HG03460 (cell line): ENCODE measurements at regions not wholly inside any gene's neighbourhood (a gene's known extent, or its start where the extent isn't known, plus 50 kb on each side); places are given as distances from the start of the nearest gene placed in this dataset.

Source experiments
- ATAC-seq: cut with Tn5 transposase; IDR thresholded peaks from one replicate; pipeline ENCODE4 v1.9.1; 2021; ENCODE audit not compliant: unreplicated experiment

DNA sequence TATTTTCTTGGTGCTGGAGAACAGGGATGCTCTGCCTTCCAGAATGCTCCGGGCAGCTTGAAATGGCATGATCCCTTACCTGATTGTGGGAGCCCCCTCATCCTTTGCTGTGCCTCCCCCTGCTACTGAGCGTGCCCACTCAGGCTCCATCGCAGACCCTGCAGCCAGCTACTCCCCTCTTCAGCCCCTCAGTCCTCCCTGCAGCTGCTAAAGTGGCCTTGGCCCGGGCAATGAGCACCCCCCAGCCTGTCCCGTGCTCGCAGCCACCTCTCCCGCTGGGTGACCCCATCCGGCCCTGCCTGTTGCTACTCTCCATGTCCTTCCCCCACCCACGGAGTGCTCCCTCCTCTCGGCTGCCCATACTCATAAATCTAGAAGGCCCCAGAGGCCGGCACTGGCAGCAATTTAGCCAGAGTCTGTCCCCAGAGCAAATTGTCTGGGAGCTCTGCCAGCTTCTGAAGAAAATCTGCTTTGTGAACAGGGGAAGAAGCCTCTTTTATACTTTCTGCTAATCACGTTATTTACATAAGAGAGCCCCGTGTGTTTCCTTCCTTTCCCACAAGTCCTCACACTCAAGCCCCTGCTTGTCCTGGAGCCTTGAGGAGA, 143.7 kb upstream of the FRMD6 start:
- ATAC-seq, result no peak

- no peak for ATAC-seq
Measured at GRCh38 chr14:51511265-51511664, 140.4 kb upstream of the FRMD6 start.

GRCh38 chr14:51512316-51512715, 139.4 kb upstream of the FRMD6 start:
- no peak for ATAC-seq

GRCh38 chr14:51513281-51513680, 138.4 kb upstream of the FRMD6 start:
- ATAC-seq, result no peak

- ATAC-seq, result no peak
Measured at GRCh38 chr14:51513933-51514332, 137.8 kb upstream of the FRMD6 start.

GRCh38 chr14:51515611-51516010, 136.1 kb upstream of the FRMD6 start:
- ATAC-seq, result no peak

GRCh38 chr14:51516706-51517395, 134.9 kb upstream of the FRMD6 start:
- ATAC-seq, result no peak

DNA sequence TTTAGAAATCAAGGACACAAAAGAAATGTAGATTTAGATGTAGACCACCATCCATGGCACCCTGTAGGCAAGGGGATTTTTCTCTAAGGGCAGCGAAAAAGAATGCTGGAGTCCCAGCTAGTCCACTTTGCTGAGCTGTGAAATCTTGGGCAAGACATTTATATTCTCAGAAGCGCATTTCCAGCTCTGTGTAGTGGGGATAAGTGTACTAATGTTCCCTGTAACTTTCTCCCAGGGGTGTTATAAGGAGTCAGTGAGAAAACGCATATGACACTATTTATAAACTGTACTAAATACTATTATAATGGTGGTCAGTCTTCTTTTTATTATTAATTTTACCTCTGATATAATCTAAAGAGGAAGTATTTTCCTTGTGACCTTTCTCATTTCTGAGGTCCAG, 133.4 kb upstream of the FRMD6 start:
- ATAC-seq, result no peak

- ATAC-seq, result no peak
Measured at GRCh38 chr14:51518711-51519110, 133.0 kb upstream of the FRMD6 start.

DNA sequence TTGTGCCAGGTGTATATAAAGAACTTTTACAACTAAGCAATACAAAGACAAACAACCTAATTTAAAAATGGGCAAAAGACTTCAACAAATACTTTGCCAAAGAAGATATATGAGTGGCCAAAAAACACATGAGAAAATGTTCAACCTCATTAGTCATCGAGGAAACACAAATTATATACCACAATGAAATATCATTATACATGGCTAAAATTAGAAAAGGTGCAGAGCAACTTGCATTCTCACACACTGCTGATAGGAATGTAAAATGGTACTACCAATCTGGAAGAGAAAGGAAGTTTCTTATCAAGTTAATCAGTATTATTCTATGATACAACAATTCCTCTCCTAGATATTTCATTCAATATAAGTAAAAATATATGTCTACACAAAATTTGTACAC, 131.6 kb upstream of the FRMD6 start:
- ATAC-seq, result no peak

- no peak for ATAC-seq
Measured at GRCh38 chr14:51521764-51522163, 129.9 kb upstream of the FRMD6 start.

DNA sequence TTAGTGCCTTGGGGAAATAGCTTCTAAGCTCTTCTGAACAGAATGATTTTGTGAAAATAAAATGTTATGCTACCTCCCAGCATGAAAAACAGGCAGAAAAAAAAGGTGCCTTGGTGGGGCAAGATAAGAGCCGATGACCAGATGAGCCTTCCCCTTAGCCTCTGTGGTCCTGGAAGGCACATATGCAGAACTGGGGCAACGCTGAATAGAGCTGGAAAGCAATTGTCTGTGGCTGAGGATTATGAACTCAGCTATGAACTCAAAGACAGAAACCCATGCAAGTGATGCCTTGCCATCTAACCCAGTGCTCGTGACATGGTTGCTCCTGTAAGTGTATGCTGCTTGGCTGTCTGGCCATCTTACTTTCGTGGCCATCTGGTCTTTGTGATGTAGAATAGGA, 128.5 kb upstream of the FRMD6 start:
- ATAC-seq, result no peak

DNA sequence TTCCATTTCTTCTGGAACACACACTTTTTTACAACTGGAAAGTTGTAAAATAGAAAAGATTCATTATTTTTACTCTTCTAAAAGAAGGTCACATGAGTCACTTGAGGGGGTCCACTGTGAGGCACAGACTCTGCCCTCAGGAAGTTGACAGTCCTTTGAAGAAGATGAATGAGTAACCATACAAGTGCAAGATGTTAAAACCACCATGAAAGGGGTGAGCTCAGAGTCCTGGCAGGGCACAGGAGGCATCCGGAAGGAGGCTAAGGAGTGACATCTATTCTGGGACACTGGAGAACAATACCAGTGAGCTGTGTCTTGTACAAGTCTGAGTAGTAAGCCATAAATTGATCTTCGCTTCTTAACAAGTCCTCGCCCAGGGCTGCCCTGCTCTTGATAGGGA, 126.0 kb upstream of the FRMD6 start:
- ATAC-seq, result no peak

- no peak for ATAC-seq
Measured at GRCh38 chr14:51527073-51527472, 124.6 kb upstream of the FRMD6 start.

DNA sequence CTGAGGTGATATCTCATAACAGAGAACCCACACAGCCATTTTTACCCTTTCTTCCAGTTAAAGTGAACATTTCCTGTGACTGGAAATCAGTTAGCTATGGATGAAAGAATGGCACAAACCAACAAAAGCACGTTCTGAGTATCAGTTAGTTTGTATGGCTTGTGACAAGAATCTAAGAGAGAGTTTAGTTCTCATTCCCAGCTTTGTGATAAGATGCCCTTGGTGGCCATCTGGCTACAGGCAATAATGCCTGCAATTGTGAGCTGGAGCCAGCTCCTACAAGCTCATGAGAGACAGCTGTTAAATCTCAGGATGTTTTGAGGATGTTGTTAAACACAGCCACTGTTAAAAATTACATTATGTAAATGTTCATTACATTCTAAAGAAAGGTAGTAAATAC, 122.0 kb upstream of the FRMD6 start:
- ATAC-seq, result no peak

GRCh38 chr14:51533160-51533559, 118.5 kb upstream of the FRMD6 start:
- ATAC-seq, result no peak

GRCh38 chr14:51533872-51534553, 117.7 kb upstream of the FRMD6 start:
- ATAC-seq, result no peak

DNA sequence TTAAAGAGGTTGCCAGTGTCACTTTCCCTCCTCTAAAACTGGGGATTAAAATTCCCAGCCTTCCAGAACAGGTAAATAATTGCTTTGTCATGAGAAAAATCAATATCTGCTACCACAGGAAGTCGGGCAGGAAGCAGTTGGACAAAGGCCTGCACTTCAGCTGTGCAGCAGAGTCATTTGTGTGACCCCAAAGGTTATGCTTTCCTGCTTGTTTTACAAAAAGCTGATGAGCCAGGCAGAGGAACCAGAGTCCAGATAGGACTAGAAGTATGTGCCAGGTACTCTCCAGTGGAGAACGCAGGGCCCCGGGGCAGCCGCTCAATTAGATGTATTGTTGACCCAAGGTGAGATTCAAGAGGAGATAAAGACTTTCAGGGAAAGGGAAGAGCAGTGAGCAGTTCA, 117.1 kb upstream of the FRMD6 start:
- ATAC-seq, result no peak

DNA sequence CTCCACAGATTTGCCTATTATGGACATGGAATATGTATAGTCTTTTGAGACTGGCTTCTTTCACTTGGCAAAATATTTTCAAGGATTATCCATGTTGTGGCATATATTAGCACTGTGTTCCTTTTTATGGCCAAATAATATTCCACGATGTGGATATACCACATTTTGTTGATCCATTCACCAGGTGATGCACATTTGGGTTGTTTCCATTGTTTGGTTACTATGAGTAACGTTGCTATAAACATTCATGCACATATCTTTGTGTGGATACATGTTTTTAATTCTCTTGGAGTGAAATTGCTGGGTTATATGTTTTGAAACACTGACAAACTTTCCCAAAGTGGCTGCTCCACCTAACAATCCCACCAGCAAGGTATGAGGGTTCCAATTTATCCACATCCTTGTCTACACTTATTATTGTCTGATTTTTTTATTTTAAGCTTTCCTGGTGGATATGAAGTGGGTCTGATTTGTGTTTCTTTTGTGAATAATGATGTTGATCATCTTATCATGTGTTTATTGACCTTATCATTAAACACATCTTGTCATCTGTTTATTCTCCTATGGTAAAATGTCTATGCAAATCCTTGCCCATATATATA, 116.2 kb upstream of the FRMD6 start:
- ATAC-seq, result no peak

- ATAC-seq, result no peak
Measured at GRCh38 chr14:51538973-51539372, 112.7 kb upstream of the FRMD6 start.

- ATAC-seq, result no peak
Measured at GRCh38 chr14:51539571-51540037, 112.1 kb upstream of the FRMD6 start.

GRCh38 chr14:51540364-51540763, 111.3 kb upstream of the FRMD6 start:
- ATAC-seq, result no peak
